B cell (primary cell): ENCODE measurements at regions not wholly inside any gene's neighbourhood (a gene's known extent, or its start where the extent isn't known, plus 50 kb on each side); places are given as distances from the start of the nearest gene placed in this dataset.

Experiments
- ATAC-seq: fragments of 200-7000 bp; cut with Tn5 transposase; one replicate; pipeline ENCODE4 v1.10.0; 2021; ENCODE audit warnings: low read depth, mild to moderate bottlenecking, moderate number of reproducible peaks, moderate library complexity
- CTCF ChIA-PET: fragments of 350-600 bp; sonication (Branson Sonifier 250); formaldehyde crosslinking; loops from one replicate; lab custom pipeline; 2021; ENCODE audit warnings: antibody characterized with exemption, inconsistent platforms; lab: Charles Lee
- POLR2A ChIA-PET: fragments of 350-600 bp; sonication (Branson Sonifier 250); formaldehyde crosslinking; loops from one replicate; lab custom pipeline; 2021; ENCODE audit warnings: antibody characterized with exemption; lab: Charles Lee
- DNase-seq: peaks from one replicate; pipeline ENCODE4 v3.0.0; 2013
- H2AFZ ChIP-seq: 2 replicates; pipeline ENCODE4 v1.6.1; 2012; ENCODE audit warnings: mild to moderate bottlenecking, low read depth, low read length; ENCODE audit not compliant: insufficient read depth, poor library complexity, severe bottlenecking
- H3K27ac ChIP-seq, 2 donors: 1 replicate in 1 of 2; 2 replicates in 1 of 2; pipeline ENCODE4 v1.5.1; 2012 to 2013; ENCODE audit warnings: low read length in 2 of 2, mild to moderate bottlenecking in 2 of 2, moderate library complexity in 1 of 2
- H3K27me3 ChIP-seq, 4 experiments: fragments of 200-600 bp in 1 of 4; sonication (generic) in 1 of 4; replicated peaks in 1 of 4; 1 replicate in 2 of 4; 2 replicates in 2 of 4; pipeline versions ENCODE4 v1.6.1 to v1.7.0; 2013 to 2016; ENCODE audit warnings: low read length in 3 of 4, mild to moderate bottlenecking in 2 of 4, mixed read lengths in 1 of 4, moderate library complexity in 1 of 4; ENCODE audit not compliant: insufficient read depth in 4 of 4, control insufficient read depth in 3 of 4; ENCODE audit errors: control extremely low read depth in 1 of 4
- H3K36me3 ChIP-seq, 2 experiments: replicated peaks in 1 of 2; 1 replicate in 1 of 2; 2 replicates in 1 of 2; pipeline versions ENCODE4 v1.6.1 to v1.7.1; 2013; ENCODE audit warnings: low read length in 1 of 2; ENCODE audit not compliant: insufficient read depth in 2 of 2, control insufficient read depth in 1 of 2; ENCODE audit errors: control extremely low read depth in 1 of 2, extremely low read depth in 1 of 2
- H3K4me1 ChIP-seq, 2 donors: fragments of 200-600 bp in 1 of 2; sonication (generic) in 1 of 2; 1 replicate in 1 of 2; 2 replicates in 1 of 2; pipeline versions ENCODE4 v1.5.1 to v1.6.1; 2013 to 2017; ENCODE audit warnings: low read length in 2 of 2; ENCODE audit not compliant: control insufficient read depth in 2 of 2, insufficient read depth in 2 of 2
- H3K4me2 ChIP-seq: replicated peaks from 2 replicates; pipeline ENCODE3; 2012; ENCODE audit warnings: mild to moderate bottlenecking, low read depth, low read length; ENCODE audit not compliant: poor library complexity, severe bottlenecking
- H3K4me3 ChIP-seq, 5 experiments: fragments of 200-600 bp in 1 of 5; sonication (generic) in 1 of 5; 1 replicate in 3 of 5; 2 replicates in 2 of 5; pipeline versions ENCODE4 v1.5.1 to v1.7.0; 2011 to 2016; ENCODE audit warnings: low read length in 4 of 5, mild to moderate bottlenecking in 4 of 5, low read depth in 2 of 5, control low read depth in 1 of 5, moderate library complexity in 1 of 5; ENCODE audit not compliant: insufficient read depth in 1 of 5; ENCODE audit errors: control extremely low read depth in 1 of 5, extremely low read depth in 1 of 5
- H3K79me2 ChIP-seq: fragments of 200-600 bp; sonication (generic); one replicate; pipeline ENCODE4 v1.6.0; 2016; ENCODE audit warnings: low read length; ENCODE audit not compliant: control insufficient read depth, insufficient read depth
- H3K9ac ChIP-seq: fragments of 200-600 bp; sonication (generic); 2 replicates; pipeline ENCODE4 v1.6.1; 2017; ENCODE audit warnings: mild to moderate bottlenecking, low read length, moderate library complexity
- H3K9me3 ChIP-seq, 3 donors: one replicate each; pipeline versions ENCODE4 v1.6.1 to v1.7.1; 2013; ENCODE audit warnings: low read length in 2 of 3; ENCODE audit not compliant: control insufficient read depth in 2 of 3, insufficient read depth in 1 of 3; ENCODE audit errors: control extremely low read depth in 1 of 3
- H4K20me1 ChIP-seq: 2 replicates; pipeline ENCODE4 v1.6.0; 2012; ENCODE audit warnings: mild to moderate bottlenecking, low read length; ENCODE audit not compliant: insufficient read depth, control insufficient read depth, poor library complexity, severe bottlenecking
- H3K27ac Mint-ChIP-seq: one replicate; pipeline ENCODE4 v1.8.0; 2021; ENCODE audit warnings: mixed read lengths
- H3K27me3 Mint-ChIP-seq: one replicate; pipeline ENCODE4 v1.8.0; 2021; ENCODE audit warnings: mixed read lengths
- H3K4me1 Mint-ChIP-seq: one replicate; pipeline ENCODE4 v1.8.0; 2021; ENCODE audit warnings: mixed read lengths
- H3K4me3 Mint-ChIP-seq: one replicate; pipeline ENCODE4 v1.8.0; 2021; ENCODE audit warnings: mixed read lengths
- H3K9me3 Mint-ChIP-seq: one replicate; pipeline ENCODE4 v1.8.0; 2022; ENCODE audit warnings: mixed read lengths; ENCODE audit not compliant: insufficient read depth
- CTCF ChIP-seq: fragments of 200-600 bp; IDR thresholded peaks from one replicate; pipeline ENCODE4 v1.8.0; 2022; ENCODE audit warnings: antibody characterized with exemption, mild to moderate bottlenecking
- EZH2 ChIP-seq: IDR thresholded peaks from 2 replicates; pipeline ENCODE4 v1.6.1; 2012; ENCODE audit warnings: borderline replicate concordance, low read depth, mild to moderate bottlenecking, moderate library complexity, low read length; ENCODE audit not compliant: insufficient read depth, poor library complexity, severe bottlenecking
- WGBS: methylation state at CpG from one replicate; pipeline ENCODE4 v1.1.5; 2013; ENCODE audit warnings: missing lambda C conversion rate; ENCODE audit not compliant: insufficient coverage; 5-methylcytosine and 5-hydroxymethylcytosine counted together
- intact Hi-C: fragments of 100-400 bp; cut with micrococcal nuclease; formaldehyde crosslinking; loops from one replicate; pipeline ENCODE4 v1.10.0; 2022

GRCh38 chr4:183390374-183390773 lies 54.1 kb upstream of the CDKN2AIP start:
- no peak overlapping the region for H3K27ac Mint-ChIP-seq
- Histone ChIP-seq H3K4me1 (no peaks in the 10 kb centered on the region), H3K9ac (no peak overlapping the region), H3K27ac (no peak overlapping the region), H2AFZ (no peak overlapping the region), H3K36me3 (no peaks in the 10 kb centered on the region), H3K27me3 (peaks cover 0 to 6% (median 2%) of the 10 kb centered on the region in 4 experiments), H4K20me1 (no peaks in the 10 kb centered on the region), H3K79me2 (no peaks in the 10 kb centered on the region), H3K9me3 (no peaks in the 10 kb centered on the region), H3K4me2 (no peak overlapping the region), H3K4me3 (no peak overlapping the region)
- peaks cover 40% of the 10 kb centered on the region for H3K27me3 Mint-ChIP-seq
- no peak for TF ChIP-seq CTCF
- TF ChIP-seq EZH2, result no peak
- CTCF ChIA-PET, result no interaction called here
- ATAC-seq (no peak), DNase-seq (no peak)
- no peaks in the 10 kb centered on the region for H3K9me3 Mint-ChIP-seq
- POLR2A ChIA-PET, result no interaction called here
- no peak overlapping the region for H3K4me3 Mint-ChIP-seq
- 90% methylated on average over 2 of the region's 5 CpGs for WGBS
- no peaks in the 10 kb centered on the region for H3K4me1 Mint-ChIP-seq
- intact Hi-C loops, result no loop called here

GRCh38 chr4:183391204-183391603 lies 53.2 kb upstream of the CDKN2AIP start:
- Histone ChIP-seq H2AFZ (no peak overlapping the region), H3K9me3 (no peaks in the 10 kb centered on the region), H3K4me1 (peaks cover 1 to 2% of the 10 kb centered on the region in 2 donors), H3K36me3 (no peaks in the 10 kb centered on the region), H3K9ac (no peak overlapping the region), H3K27me3 (peaks cover 0 to 6% (median 2%) of the 10 kb centered on the region in 4 experiments), H3K4me3 (no peak overlapping the region), H4K20me1 (no peaks in the 10 kb centered on the region), H3K4me2 (no peak overlapping the region), H3K79me2 (no peaks in the 10 kb centered on the region), H3K27ac (no peak overlapping the region)
- WGBS, result 68% methylated on average over 3 of the region's 3 CpGs
- CTCF ChIA-PET, result no interaction called here
- ATAC-seq, result no peak
- intact Hi-C loops, result no loop called here
- H3K4me1 Mint-ChIP-seq, result peaks cover under 1% of the 10 kb centered on the region
- no peak overlapping the region for H3K27ac Mint-ChIP-seq
- POLR2A ChIA-PET, result no interaction called here
- no peak overlapping the region for H3K4me3 Mint-ChIP-seq
- TF ChIP-seq CTCF (no peak), EZH2 (no peak)
- peaks cover 41% of the 10 kb centered on the region for H3K27me3 Mint-ChIP-seq
- DNase-seq, result no peak
- H3K9me3 Mint-ChIP-seq, result no peaks in the 10 kb centered on the region
